Activated CD4-positive, alpha-beta T cell treated with anti-CD3 and anti-CD28 coated beads, Interleukin-2, amount 50 U/mL, for 24 hours (primary cell): ENCODE measurements at regions not wholly inside any gene's neighbourhood (a gene's known extent, or its start where the extent isn't known, plus 50 kb on each side); places are given as distances from the start of the nearest gene placed in this dataset.

Source experiments
- DNase-seq, 2 donors: peaks; one replicate each; pipeline ENCODE4 v3.0.0-alpha.2; 2020; ENCODE audit warnings: low read depth in 1 of 2, low spot score in 1 of 2

DNA sequence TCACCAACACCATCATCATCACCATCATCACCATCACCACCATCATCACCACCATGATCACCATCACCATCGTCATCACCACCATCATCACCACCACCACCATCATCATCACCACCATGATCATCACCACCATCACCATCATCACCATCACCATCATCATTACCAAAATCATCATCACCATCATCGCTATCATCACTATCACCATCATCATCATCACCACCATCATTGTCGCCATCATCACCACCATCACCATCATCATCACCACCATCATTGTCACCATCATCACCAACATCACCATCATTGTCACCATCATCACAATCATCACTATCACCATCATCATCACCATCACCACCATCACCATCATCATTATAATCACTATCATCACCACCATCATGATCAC is 893.5 kb downstream of the TBC1D22A start:
- DNase-seq, result no peak

DNA sequence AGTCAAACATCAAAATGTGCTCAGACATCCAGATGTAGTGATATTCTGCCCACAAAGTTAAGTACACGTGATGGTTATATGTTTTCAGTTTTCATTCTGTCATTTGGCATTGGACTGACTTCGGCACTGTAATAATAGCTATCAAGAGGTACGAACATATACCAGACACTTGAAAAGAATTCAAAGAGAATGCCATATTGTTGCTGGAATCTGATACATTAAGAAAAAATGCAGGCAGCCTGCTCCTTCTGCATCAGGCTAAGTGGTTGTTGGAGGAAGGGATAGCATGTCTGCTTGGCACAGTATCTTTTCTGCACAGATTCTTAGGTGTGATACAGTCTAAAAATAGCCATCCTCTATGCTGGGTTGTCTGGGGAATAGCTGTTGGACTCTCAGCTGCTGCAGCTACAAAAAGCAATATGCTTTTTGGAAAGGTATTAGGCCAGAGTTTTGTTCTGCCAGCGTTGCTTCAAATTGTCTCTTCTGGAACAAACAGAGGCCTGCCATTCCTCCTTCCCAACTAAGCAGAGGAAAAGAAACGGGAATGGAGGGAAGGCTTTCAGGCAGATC is 892.6 kb downstream of the TBC1D22A start:
- no peak for DNase-seq

DNA sequence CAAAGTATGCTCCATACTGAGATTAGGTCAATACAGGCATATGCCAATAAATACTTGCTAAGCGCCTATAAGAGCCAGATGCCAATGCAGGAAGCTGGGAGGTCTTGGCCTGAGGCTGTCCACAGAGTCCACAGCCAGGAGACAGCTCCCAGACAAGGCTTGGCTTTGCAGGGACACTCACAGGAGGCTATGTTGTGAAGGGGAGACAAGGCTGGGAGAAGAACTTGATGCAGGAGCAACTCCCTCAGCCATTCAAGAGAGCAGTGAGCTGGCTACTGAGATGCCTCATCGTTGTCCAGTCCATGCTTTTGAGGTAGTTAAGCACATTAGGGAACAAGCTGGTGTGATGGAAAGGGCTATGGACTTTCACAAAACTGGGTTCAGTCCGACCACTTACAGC is 891.5 kb downstream of the TBC1D22A start:
- no peak for DNase-seq

DNA sequence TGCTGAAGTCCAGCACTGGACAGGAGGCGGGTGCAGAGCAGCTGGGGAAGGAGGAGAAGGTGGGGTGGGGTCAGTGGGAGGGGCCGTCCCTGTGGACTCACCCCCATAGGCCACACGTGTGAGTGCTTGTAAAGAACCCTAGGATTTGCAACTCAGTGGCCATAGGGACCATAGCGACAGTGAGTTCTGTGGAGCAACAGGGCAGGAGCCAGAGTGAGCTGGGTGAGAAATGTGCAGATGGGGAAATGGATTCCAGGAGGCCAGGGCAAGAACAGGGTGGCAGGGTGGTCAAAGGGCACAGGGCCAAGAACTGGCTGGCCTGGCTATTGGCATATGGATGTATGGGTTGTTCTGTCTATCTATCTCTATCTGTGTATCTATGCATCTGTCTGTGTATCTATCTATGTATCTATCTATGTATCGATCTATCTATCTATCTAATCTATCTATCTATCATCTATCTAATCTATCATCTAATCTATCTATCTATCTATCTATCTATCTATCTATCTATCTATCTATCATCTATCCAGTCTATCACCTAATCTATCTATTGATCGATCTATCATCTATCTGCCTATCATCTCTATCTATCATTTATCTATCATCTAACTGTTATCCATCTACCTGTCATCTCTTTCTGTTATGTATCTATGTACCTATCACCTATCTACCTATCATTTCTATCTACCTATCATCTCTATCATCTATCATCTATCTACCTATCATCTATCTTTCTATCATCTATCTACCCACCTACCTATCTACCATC is 889.0 kb downstream of the TBC1D22A start:
- no peak for DNase-seq

DNA sequence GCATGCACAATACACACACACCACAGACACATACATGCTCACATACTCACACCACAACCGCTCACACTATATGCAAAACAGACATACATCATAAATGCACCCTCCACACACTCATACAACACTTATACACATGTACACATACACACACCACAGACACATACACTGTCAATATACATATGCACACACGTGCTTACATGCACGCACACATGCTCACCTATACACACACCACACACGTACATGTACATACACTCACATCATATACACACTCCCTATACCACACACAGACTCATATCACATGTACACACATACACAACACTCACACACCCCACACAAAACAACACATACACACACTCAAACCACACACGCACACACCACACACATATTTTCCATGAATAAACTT is 885.3 kb downstream of the TBC1D22A start:
- DNase-seq, result no peak

DNA sequence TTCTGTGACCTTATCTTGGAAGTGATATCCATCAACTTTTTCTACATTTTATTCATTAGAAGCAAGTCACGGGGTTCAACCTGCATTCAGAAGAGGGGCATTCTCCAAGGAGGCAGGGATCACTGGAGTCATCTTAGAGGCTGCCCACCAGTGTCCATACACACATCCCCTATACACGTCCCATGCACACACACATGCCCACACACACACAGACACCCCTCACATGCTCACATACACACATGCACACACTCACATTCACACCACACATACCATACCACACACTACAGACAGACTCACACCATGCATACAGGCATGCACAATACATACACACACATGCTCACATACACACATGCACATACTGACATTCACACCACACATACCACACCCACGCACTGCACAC is 884.7 kb downstream of the TBC1D22A start:
- DNase-seq, result no peak

DNA sequence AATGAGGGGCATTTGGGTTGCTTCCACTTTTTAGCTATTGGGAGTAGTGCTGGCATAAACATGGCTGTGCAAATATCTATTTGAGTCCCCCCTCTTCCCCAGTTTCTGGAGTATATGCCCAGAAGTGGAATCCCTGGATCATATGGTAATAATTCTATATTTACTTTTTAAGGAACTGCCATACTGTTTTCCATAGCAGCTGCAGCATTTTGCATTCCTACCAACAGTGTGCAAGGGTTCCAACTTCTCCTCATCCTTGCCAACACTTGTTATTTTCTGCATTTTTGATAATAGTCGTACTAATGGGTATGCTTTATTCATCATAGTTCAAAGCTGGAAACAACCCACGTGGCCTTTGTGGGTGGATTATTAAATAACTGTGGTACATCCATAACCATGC is 883.5 kb downstream of the TBC1D22A start:
- no peak for DNase-seq

DNA sequence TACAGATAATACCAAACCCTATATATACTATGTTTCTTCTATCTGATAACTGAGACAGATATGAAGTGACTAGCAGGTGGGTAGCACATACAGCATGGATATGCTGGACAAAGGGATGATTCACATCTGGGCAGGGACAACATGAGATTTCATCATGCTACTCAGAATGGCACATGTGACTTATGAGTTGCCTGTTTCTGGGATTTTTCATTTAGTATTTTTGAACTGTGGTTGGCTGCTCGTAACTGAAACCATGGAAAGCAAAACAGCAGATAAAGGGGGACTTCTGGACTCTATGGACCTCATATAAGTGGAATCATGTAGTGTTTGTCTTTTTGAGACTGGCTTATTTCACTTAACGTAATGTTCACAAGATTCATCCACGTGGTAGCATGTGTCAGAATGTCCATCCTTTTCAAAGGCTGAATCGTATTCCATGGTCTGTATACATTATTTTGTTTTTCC is 883.0 kb downstream of the TBC1D22A start:
- no peak for DNase-seq

DNA sequence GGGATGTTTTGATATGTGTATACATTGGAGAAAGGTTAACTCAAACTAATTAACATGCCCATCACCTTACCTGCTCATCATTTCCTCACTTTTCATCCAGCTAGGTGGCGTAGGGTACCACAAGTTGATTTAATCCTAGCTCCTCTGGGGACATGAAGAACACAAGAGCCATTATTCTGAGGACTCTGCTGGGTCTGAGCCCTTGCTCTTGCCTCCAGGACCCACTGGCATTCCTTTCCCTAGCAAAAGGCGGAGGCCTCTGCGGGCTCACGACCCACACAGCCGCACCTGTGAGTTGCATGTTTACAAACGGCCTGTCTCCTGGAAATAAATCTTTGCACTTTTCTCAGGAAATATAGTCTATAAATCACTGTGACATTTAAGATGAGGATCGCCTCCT is 871.9 kb downstream of the TBC1D22A start:
- DNase-seq, result no peak

DNA sequence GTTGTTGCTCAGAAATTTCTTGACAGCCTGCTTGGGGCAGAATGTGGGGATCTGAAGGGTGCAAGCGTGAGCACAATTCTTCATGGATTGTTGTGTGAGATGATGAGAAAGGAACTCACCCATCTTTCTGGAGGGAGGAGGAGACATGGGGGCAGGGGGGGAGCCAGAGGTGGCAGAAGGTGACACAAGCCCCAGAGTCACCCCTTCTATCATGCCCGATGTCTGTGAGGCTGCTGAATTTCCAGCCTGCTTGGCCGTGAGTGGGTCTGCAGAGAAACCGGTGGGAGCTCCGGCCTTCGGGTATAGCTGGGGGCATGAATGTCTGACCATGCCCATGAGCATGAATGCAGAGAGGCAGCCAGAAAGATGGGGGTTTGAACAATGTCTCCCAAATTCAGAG is 870.7 kb downstream of the TBC1D22A start:
- DNase-seq, result no peak

DNA sequence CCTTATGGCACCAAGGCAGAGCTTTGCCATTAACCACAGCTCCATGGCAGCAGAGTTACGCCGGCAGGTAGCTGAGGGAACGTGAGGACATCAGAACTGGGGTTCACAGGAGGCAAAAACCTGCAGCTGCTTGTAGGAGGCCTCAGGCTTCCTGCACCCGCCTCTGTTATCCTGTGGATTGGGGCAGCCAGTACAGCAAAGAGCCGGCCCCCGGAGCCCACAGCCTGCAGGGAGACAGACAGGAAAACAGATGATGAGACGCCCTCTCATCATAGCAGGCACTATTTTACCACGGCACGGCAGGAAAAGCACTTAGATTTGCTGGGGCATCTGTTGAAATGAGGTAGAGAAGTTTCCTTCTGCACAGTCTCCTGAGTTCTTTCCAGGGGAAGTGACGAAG is 870.3 kb downstream of the TBC1D22A start:
- DNase-seq, result no peak

DNA sequence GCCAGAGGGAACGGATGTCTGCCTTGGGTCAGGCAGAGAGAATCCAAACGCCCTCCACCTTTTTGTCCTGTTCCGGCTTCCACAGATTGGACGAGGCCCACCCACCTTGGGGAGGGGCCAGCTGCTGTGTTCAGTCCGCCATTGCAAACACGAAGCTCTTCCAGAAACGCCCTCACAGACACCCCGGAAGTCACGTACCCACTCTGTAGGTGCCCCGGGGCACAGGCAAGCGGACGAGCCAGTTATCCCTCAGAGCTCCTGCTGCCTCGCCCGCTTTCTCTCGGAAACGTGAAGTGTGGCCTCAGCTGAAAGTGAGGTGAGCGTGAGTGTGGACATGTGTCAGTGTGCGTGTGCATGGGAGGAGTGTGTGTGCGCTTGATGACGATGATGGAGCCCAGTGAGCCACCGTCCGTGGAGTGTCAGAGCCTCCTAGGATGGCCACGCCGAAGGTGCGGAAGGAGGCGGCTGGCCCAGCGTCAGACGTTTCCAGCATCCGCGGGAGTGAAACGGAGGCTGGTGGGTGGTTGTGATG is 869.2 kb downstream of the TBC1D22A start:
- no peak for DNase-seq

DNA sequence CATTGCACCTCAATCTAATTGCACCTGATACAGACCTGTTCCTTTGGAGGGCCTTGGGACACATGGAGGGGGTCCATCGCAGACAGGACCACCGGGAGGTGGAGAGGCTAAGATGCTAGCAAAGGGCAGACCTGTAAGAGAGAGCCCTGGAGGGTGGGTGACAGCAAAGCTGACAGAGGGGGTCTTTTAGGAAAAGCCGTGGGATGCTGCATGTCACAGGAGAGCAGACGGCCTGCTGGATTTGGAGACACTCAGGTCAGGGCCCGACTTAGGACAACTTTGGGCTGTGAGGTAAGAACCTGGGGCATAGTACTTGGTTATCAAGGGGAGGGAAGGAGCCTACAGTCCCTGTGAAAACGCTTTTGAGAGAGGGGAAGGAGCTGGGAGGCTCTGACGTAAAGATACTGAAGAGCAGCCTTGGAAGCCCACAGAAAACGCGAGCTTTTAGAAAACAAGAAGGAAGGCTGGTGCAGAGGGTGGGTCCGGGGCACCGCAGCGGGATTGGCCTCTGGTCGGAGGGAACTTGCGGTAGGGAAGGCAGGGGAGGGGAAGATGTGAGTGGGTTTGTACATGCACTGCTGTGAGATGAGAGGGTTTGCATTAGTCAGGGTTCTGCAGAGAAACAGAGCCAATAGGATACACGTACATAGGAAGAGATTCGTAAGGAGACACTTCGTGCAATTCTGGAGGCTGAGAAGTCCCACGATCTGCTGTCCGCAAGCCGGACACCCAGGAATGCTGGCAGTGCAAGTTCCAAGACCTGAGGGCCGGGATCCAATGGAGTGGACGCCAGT is 868.5 kb downstream of the TBC1D22A start:
- no peak for DNase-seq

DNA sequence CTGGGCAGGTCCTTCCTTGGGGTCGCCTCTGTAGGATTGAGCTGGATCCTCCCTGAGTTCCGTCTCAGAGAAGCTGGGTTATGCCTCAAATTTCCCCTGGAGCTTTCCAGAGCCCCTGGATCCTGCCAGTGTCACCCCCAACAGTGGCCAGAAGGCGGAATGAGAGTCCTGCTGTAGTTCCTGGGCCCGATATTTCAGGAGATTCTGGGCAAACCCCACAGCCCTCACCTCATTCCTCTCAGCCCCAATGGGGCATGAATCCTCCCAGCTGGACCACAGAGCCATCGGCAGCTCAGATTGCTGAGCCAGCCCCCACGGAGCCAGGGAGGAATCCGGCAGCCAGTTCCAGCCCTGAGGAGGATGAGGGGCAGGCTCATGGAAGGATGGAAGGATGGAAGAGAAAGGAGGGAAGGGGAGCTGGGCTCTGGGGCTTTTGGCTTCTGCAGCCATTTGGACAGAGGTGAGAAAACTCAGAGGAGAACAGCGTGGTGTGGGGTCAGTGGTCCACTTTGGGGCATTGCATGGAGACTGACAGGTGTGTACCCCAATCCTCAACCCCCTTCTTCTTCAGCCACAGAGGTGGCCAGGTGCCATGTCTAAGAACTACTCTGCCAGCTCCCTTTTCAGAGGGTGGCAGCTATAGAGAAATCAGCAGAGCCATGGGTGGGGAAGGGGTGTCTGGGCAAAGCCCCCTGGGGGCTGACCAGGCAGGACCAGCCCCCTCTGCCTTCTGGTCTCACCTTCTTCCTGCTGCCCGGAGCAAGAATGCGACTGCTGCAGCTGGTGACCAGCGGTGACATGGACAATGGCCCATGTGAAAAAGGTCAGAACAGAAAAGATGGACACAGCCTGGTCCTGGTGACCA is 867.6 kb downstream of the TBC1D22A start:
- no peak for DNase-seq

DNA sequence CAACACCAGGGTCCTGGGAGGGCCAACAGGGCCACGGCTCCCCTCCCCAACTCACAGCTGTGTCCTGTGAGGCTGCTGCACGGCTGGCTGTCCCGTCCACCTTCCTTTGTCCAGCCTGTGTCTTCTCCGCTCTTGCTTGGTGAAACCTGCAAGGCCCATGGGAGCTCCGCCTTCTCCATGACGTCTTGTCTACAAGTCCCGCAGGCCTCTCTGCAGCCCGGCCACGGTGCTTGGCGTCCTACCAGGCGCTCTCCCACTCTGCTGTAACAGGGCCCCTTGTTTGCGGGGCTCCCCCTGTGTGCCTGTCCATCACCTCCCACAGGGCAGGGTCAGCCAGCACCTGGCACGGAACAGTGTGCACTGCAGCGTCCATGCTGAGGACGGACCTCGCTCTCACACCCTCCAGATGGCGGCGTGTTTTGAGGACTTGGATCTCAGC is 866.8 kb downstream of the TBC1D22A start:
- no peak for DNase-seq

DNA sequence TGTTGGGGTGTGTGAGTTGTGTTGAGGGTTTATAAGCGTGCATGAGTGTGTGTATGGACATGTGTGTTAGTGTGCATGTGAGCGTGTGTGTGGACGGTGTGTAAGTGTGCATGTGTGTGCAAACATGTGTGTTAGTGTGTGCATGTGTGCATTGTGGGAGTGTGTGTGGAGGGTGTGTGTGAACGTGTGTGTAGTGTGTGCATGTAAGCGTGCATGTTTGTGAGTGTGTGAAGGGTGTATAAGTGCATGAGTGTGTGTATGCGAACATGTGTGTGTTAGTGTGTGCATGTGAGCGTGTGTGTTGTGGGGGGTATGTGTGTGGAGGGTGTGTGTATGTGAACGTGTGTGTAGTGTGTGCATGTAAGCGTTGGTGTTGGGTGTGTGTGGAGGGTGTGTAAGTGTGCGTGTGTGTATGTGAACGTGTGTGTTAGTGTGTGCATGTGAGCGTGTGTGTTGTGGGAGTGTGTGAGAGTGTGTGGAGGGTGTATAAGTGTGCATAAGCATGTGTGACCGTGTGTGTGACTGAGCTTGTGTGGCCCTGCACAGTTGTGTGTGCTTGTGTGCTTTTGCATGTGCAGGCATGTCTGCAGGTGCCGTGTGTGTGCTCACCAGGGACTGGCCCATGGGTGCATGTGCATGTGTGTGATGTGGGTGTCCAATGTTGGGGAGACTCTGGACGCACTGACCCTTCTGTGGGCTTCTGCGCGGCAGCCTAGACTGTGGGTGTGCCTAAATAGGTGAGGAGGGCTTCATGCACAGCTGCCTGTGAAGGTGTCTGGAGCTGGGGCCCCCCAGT is 866.2 kb downstream of the TBC1D22A start:
- DNase-seq, result no peak

DNA sequence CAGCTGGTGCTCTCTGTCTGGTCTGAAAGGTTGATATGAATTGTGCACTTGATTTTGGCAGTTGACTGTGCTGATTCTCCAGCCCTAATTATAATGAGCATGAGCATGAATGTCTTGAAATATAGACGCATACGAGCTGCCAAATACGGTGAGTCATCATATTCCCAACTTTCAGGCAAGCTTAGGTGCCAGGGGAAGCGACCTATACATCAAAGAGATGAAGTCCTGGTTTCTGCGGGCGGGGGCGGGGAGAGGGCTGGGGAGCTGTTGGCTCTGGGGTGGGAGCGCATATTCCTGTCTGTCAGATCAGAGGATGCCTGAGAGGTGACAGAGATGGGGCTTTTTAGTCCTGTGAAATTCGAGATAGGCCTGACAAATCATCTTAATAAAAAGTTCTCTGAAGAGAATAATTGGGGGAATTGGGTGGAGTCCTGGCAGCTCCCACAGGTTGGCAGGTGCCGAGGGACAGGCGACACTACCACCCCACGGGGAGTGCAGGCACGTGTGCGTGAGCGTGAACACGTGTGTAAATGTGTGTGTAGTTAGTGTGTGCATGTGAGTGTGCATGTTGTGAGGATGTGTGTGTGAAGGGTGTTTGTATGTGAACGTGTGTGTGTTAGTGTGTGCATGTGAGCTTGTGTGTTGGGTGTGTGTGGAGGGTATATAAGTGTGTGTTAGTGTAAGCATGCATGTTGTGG is 865.3 kb downstream of the TBC1D22A start:
- DNase-seq, result no peak

DNA sequence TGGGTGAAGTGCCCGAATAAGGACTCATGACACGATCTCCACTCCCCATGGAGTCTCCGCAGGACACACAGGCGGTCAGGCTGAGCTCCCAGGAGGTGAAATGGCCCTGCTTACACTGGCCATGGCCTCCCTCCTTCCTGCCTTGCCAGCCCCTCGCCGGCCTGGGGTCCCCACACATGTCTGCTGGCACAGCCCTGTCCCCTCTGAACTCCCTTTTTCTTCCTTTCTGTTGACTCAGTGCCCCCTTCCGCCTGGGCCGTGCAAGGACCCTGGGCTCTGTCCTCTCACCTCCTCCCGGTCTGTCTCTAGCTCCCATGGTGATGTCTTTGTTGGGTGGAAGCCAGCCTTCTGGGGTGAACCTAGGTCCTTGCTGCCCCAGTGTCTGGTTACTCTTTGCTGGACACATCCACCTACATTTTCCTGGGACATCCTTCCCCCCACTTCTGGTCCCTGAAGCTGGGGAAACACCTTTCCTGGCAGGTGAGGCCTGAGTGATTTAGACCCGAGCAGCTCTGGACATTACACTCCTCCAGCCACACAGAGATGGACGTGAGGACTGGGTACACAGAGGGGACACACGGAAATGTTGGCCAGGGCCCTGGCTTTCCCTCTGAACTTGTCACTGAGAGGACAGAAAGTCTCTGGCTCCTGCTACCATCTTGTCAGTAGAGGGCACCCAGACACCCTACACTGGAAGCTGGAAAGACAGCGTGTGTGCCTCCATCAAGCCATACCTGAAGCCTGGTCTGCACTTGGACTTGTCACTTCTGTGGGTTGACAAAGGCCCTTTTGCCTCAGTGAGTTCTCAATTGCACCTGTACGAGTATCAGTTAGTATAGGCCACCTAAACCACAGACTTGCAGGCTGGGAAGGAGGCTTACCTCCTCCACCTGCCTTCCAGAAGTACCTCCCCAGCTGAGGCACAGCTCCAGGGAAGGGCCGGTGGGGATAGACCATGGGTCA is 864.3 kb downstream of the TBC1D22A start:
- no peak for DNase-seq
